ENCODE measurements at regions not wholly inside any gene's neighbourhood (a gene's known extent, or its start where the extent isn't known, plus 50 kb on each side); places are given as distances from the start of the nearest gene placed in this dataset.

DNA sequence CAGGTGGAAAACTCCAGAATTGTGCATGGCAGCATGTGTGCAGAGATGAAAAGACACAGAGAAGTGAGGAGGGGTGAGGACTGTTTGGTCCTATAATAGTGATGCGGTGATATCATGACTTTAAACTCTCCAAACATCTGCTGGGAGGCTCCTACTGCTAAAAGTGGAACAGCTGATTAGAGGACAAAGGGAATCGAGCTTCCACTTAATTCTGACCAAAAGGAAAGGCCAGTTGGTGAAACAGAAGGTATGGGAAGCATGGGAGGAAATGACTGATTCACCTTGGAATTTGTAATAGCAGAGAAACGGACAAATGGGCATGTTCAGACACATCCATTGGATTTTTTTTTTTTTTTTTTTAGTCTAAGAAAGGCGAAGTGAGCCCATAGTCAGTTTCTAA, 67.5 kb upstream of the MAMDC2 start:
- Histone ChIP-seq H4K20me1 (ENCODE audit: low read depth, low read length) (no peaks in the 10 kb centered on the region), H3K27me3 (ENCODE audit: low read length) (no peaks in the 10 kb centered on the region), H3K9me3 (ENCODE audit: insufficient read depth, low read length) (no peaks in the 10 kb centered on the region), H2AFZ (ENCODE audit: low read depth, low read length, severe bottlenecking) (no peak overlapping the region), H3K4me2 (ENCODE audit: low read depth, low read length, poor library complexity, severe bottlenecking) (no peak overlapping the region), H3K9ac (ENCODE audit: low read length) (no peak overlapping the region), H3K36me3 (ENCODE audit: low read length) (no peaks in the 10 kb centered on the region), H3K9me2 (replicated peaks; ENCODE audit: insufficient read depth, low read length) (no peaks in the 10 kb centered on the region), H3K27ac (ENCODE audit: low read depth, low read length) (no peak overlapping the region), H3K4me3 (ENCODE audit: insufficient read depth, low read length, poor library complexity, severe bottlenecking) (no peak overlapping the region), H3K79me2 (ENCODE audit: insufficient read depth, low read length) (no peaks in the 10 kb centered on the region), H3F3A (ENCODE audit: insufficient read depth) (no peaks in the 10 kb centered on the region)
- TF ChIP-seq, protein P1, sequence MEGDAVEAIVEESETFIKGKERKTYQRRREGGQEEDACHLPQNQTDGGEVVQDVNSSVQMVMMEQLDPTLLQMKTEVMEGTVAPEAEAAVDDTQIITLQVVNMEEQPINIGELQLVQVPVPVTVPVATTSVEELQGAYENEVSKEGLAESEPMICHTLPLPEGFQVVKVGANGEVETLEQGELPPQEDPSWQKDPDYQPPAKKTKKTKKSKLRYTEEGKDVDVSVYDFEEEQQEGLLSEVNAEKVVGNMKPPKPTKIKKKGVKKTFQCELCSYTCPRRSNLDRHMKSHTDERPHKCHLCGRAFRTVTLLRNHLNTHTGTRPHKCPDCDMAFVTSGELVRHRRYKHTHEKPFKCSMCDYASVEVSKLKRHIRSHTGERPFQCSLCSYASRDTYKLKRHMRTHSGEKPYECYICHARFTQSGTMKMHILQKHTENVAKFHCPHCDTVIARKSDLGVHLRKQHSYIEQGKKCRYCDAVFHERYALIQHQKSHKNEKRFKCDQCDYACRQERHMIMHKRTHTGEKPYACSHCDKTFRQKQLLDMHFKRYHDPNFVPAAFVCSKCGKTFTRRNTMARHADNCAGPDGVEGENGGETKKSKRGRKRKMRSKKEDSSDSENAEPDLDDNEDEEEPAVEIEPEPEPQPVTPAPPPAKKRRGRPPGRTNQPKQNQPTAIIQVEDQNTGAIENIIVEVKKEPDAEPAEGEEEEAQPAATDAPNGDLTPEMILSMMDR (IDR thresholded peaks at IDR 0.05; ENCODE audit: insufficient read depth, low read length, poor library complexity, severe bottlenecking), result no peak
- no peak for TF ChIP-seq EZH2phosphoT487 (conservative IDR thresholded peaks at IDR 0.05; ENCODE audit: low read length)

DNA sequence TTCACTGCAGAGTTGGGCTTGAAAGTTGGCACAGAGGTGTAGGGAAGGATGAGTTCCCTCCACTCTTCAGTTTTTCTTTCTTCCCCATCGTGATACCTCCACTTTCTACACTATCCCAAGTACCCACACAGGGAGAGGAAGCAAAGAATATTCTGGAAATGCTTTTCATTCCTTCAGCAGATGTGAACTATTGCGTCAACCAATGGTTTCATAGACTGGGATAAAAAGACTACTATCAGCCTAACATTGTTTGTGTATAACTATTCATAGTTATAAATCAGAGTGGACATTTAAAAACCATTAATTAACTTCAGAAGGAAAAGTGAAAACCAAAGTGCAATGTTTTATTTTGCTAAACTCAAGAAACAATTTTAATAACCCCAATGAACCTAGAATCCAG, 63.6 kb upstream of the MAMDC2 start:
- Histone ChIP-seq H3K36me3 (ENCODE audit: low read length) (no peaks in the 10 kb centered on the region), H3K27ac (ENCODE audit: low read depth, low read length) (no peak overlapping the region), H2AFZ (ENCODE audit: low read depth, low read length, severe bottlenecking) (no peak overlapping the region), H3K9ac (ENCODE audit: low read length) (no peak overlapping the region), H3F3A (ENCODE audit: insufficient read depth) (no peaks in the 10 kb centered on the region), H4K20me1 (ENCODE audit: low read depth, low read length) (no peaks in the 10 kb centered on the region), H3K4me3 (ENCODE audit: insufficient read depth, low read length, poor library complexity, severe bottlenecking) (no peak overlapping the region), H3K9me2 (replicated peaks; ENCODE audit: insufficient read depth, low read length) (no peaks in the 10 kb centered on the region), H3K27me3 (ENCODE audit: low read length) (no peaks in the 10 kb centered on the region), H3K4me2 (ENCODE audit: low read depth, low read length, poor library complexity, severe bottlenecking) (no peak overlapping the region), H3K79me2 (ENCODE audit: insufficient read depth, low read length) (no peaks in the 10 kb centered on the region), H3K9me3 (ENCODE audit: insufficient read depth, low read length) (no peaks in the 10 kb centered on the region)
- TF ChIP-seq EZH2phosphoT487 (conservative IDR thresholded peaks at IDR 0.05; ENCODE audit: low read length), result no peak
- TF ChIP-seq, protein P1 (IDR thresholded peaks at IDR 0.05; ENCODE audit: insufficient read depth, low read length, poor library complexity, severe bottlenecking), result no peak

DNA sequence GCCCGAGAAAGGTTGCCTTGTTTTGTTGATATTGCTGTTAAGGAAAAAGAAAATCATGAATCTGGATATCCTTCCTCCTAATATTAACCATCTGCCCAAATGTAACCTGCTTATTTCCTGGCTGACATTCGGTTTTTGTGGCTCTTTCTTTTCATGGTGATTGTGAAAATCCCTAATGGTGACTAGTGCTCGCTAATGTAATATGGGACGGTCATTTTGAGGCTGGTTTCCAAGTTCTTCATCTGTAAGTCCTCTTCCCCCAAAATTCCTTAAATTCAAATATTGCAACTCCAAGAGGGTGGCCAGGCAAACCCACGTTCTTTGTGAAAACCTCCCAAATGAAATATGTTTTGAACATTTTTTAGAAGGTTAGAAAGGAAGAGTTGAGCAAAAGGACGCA, 63.1 kb upstream of the MAMDC2 start:
- no peaks in the 10 kb centered on the region for H3K27me3 ChIP-seq (ENCODE audit: low read length)
- H3K36me3 ChIP-seq (ENCODE audit: low read length), result no peaks in the 10 kb centered on the region
- no peaks in the 10 kb centered on the region for H3K9me2 ChIP-seq (replicated peaks; ENCODE audit: insufficient read depth, low read length)
- TF ChIP-seq, protein P1 (IDR thresholded peaks at IDR 0.05; ENCODE audit: insufficient read depth, low read length, poor library complexity, severe bottlenecking), result no peak
- no peak for TF ChIP-seq EZH2phosphoT487 (conservative IDR thresholded peaks at IDR 0.05; ENCODE audit: low read length)
- no peaks in the 10 kb centered on the region for H4K20me1 ChIP-seq (ENCODE audit: low read depth, low read length)
- no peaks in the 10 kb centered on the region for H3K79me2 ChIP-seq (ENCODE audit: insufficient read depth, low read length)
- no peak overlapping the region for H3K4me2 ChIP-seq (ENCODE audit: low read depth, low read length, poor library complexity, severe bottlenecking)
- H3K4me3 ChIP-seq (ENCODE audit: insufficient read depth, low read length, poor library complexity, severe bottlenecking), result no peak overlapping the region
- H2AFZ ChIP-seq (ENCODE audit: low read depth, low read length, severe bottlenecking), result no peak overlapping the region
- no peak overlapping the region for H3K9ac ChIP-seq (ENCODE audit: low read length)
- H3F3A ChIP-seq (ENCODE audit: insufficient read depth), result no peaks in the 10 kb centered on the region
- H3K9me3 ChIP-seq (ENCODE audit: insufficient read depth, low read length), result no peaks in the 10 kb centered on the region
- H3K27ac ChIP-seq (ENCODE audit: low read depth, low read length), result no peak overlapping the region
